K562 (cell line): ENCODE measurements at regions not wholly inside any gene's neighbourhood (a gene's known extent, or its start where the extent isn't known, plus 50 kb on each side); places are given as distances from the start of the nearest gene placed in this dataset.

ENCODE experiments used
- CBX1 ChIP-seq: sonication (generic); IDR thresholded peaks from 2 replicates; pipeline ENCODE4 v1.6.1; 2016; ENCODE audit warnings: antibody characterized with exemption, low read depth, mild to moderate bottlenecking
- CBX8 ChIP-seq: fragments of 200-600 bp; sonication (generic); IDR thresholded peaks from 2 replicates; pipeline ENCODE4 v1.6.1; 2012; ENCODE audit warnings: borderline replicate concordance, mixed run types, low read depth, mild to moderate bottlenecking, moderate library complexity, mixed read lengths, low read length, control low read depth, inconsistent platforms; ENCODE audit not compliant: poor library complexity, severe bottlenecking; ENCODE audit errors: extremely low read depth
- CTCF ChIP-seq, 3 experiments: IDR thresholded peaks in 2 of 3; conservative IDR thresholded peaks in 1 of 3; 2 replicates each; pipeline ENCODE4 v1.5.1; 2011 to 2012; ENCODE audit warnings: low read length in 3 of 3, mild to moderate bottlenecking in 3 of 3, control low read depth in 2 of 3, improper control_type of control experiment in 1 of 3, inconsistent platforms in 1 of 3, low read depth in 1 of 3, mixed read lengths in 1 of 3, moderate library complexity in 1 of 3; ENCODE audit not compliant: insufficient read depth in 2 of 3
- MCM3 ChIP-seq: fragments of 450-650 bp; IDR thresholded peaks from 2 replicates; pipeline ENCODE4 v1.6.1; 2016
- MGA ChIP-seq: fragments of 450-650 bp; IDR thresholded peaks from 2 replicates; pipeline ENCODE4 v1.6.1; 2016; ENCODE audit warnings: mild to moderate bottlenecking, moderate library complexity
- POLR3G ChIP-seq: IDR thresholded peaks from 2 replicates; pipeline ENCODE4 v1.6.1; 2011; ENCODE audit not compliant: insufficient read length, insufficient replicate concordance; ENCODE audit errors: extremely low read depth
- ZBTB8A ChIP-seq: fragments of 450-650 bp; IDR thresholded peaks from 2 replicates; pipeline ENCODE4 v1.6.1; 2018; ENCODE audit warnings: mild to moderate bottlenecking, moderate library complexity; ENCODE audit not compliant: partially characterized antibody
- ZNF239 ChIP-seq: fragments of 250-450 bp; sonication (Bioruptor Pico); IDR thresholded peaks from 2 replicates; pipeline ENCODE4 v1.4.0; 2020; ENCODE audit warnings: mild to moderate bottlenecking
- ZNF764 ChIP-seq: fragments of 250-450 bp; sonication (Bioruptor Pico); IDR thresholded peaks from 2 replicates; pipeline ENCODE4 v1.4.0; 2020; ENCODE audit warnings: low read depth, mild to moderate bottlenecking, moderate library complexity
- ZNF778 ChIP-seq: fragments of 450-650 bp; formaldehyde crosslinking; IDR thresholded peaks from 2 replicates; pipeline ENCODE4 v1.4.0; 2020; ENCODE audit warnings: mild to moderate bottlenecking, moderate library complexity
- TF ChIP-seq, protein P1 (sequence below): sonication (generic); formaldehyde crosslinking; IDR thresholded peaks from 2 replicates; pipeline ENCODE4 v1.8.0; 2022; ENCODE audit warnings: mild to moderate bottlenecking, missing genetic modification reagents
- TF ChIP-seq, protein P2 (sequence below): fragments of 250-450 bp; sonication (Bioruptor Pico); IDR thresholded peaks from 2 replicates; pipeline ENCODE4 v1.4.0; 2020; ENCODE audit warnings: borderline replicate concordance

DNA sequence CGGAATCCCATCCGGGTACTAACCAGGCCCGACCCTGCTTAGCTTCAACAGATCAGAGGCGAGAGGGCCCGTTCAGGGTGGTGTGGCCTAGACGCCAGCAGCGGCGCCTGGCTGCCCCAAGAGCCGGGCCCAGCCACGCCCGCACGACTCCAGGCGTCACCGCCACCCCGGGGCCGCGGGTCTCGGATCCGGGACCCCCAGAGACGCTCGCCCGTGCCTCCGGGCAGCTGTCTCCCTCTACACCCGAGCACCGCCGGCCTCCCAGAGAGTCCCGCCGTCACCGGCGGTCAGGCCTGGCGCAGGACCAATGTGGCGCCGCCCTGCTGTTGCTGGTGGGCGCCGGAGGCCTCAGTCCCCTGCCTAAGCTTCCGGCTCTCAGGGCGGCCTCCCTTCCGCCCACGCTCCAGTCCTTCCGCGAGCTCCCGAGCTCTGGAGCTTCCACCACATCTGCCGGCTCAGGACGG is 441.2 kb upstream of the DEFB115 start (continued):
- TF ChIP-seq, protein P1, sequence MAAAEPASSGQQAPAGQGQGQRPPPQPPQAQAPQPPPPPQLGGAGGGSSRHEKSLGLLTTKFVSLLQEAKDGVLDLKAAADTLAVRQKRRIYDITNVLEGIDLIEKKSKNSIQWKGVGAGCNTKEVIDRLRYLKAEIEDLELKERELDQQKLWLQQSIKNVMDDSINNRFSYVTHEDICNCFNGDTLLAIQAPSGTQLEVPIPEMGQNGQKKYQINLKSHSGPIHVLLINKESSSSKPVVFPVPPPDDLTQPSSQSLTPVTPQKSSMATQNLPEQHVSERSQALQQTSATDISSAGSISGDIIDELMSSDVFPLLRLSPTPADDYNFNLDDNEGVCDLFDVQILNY (CRISPR knock-in tag) = no peak
- no peak for TF ChIP-seq CBX8
- TF ChIP-seq ZBTB8A = no peak
- no peak for TF ChIP-seq POLR3G
- no peak for TF ChIP-seq ZNF239 (CRISPR knock-in tag)
- 0 out of 6 replicates have a peak, but pooled peaks of 1 of the 3 experiments have one; percentile 9 for TF ChIP-seq CTCF (IDR thresholded peaks at IDR 0.05 in 2 of 3, conservative IDR thresholded peaks at IDR 0.05 in 1 of 3; ENCODE audit: insufficient read depth in 2 of 3, low read depth in 1 of 3, low read length in 3 of 3)
- TF ChIP-seq, protein P2, sequence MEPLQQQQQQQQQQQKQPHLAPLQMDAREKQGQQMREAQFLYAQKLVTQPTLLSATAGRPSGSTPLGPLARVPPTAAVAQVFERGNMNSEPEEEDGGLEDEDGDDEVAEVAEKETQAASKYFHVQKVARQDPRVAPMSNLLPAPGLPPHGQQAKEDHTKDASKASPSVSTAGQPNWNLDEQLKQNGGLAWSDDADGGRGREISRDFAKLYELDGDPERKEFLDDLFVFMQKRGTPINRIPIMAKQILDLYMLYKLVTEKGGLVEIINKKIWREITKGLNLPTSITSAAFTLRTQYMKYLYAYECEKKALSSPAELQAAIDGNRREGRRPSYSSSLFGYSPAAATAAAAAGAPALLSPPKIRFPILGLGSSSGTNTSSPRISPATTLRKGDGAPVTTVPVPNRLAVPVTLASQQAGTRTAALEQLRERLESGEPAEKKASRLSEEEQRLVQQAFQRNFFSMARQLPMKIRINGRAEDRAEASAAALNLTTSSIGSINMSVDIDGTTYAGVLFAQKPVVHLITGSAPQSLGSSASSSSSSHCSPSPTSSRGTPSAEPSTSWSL (CRISPR knock-in tag) = no peak
- peak; percentile 53; the same call in 1 of the 2 replicates for TF ChIP-seq CBX1
- TF ChIP-seq MGA = peak; percentile 27; the same call in 1 of the 2 replicates
- TF ChIP-seq ZNF778 = no peak
- no peak for TF ChIP-seq ZNF764 (CRISPR knock-in tag)
- TF ChIP-seq MCM3 = no peak
